Adrenal gland (tissue), 9 donors: ENCODE measurements at regions not wholly inside any gene's neighbourhood (a gene's known extent, or its start where the extent isn't known, plus 50 kb on each side); places are given as distances from the start of the nearest gene placed in this dataset.
"Not testable (repeated sequence)": the region's sequence is repeated elsewhere in the genome, so short reads cannot be mapped to it uniquely, and the experiment has no call there.

Experiments used
- DNase-seq, 7 donors: peaks; one replicate each; pipeline ENCODE4 v3.0.0-alpha.2; 2019 to 2020
- H3K27ac ChIP-seq, 5 donors: fragments of 200-600 bp; sonication (generic) in 4 of 5; 1 replicate in 3 of 5; 2 replicates in 2 of 5; pipeline versions ENCODE4 v1.5.1 to v1.8.0; 2016 to 2020; ENCODE audit warnings: mild to moderate bottlenecking in 1 of 5
- H3K27me3 ChIP-seq: fragments of 200-600 bp; 2 replicates; pipeline ENCODE4 v1.8.0; 2021
- H3K36me3 ChIP-seq, 2 donors: fragments of 200-600 bp; replicated peaks in 1 of 2; 1 replicate in 1 of 2; 2 replicates in 1 of 2; pipeline versions ENCODE4 v1.5.1 to v1.8.0; 2018 to 2022
- H3K4me1 ChIP-seq, 2 donors: fragments of 200-600 bp; replicated peaks in 1 of 2; 1 replicate in 1 of 2; 2 replicates in 1 of 2; pipeline versions ENCODE4 v1.5.1 to v1.8.0; 2018 to 2021
- H3K4me3 ChIP-seq, 4 donors: fragments of 200-600 bp; sonication (generic) in 3 of 4; one replicate each; pipeline ENCODE4 v1.5.1; 2016 to 2018
- H3K9me3 ChIP-seq, 3 donors: fragments of 200-600 bp; sonication (generic) in 1 of 3; replicated peaks in 1 of 3; 1 replicate in 2 of 3; 2 replicates in 1 of 3; pipeline versions ENCODE4 v1.5.1 to v1.8.0; 2016 to 2021
- POLR2A ChIP-seq, 2 donors: fragments of 450-650 bp; IDR thresholded peaks; one replicate each; pipeline ENCODE4 v1.6.1; 2017; ENCODE audit warnings: antibody characterized with exemption in 2 of 2, mild to moderate bottlenecking in 2 of 2, moderate library complexity in 1 of 2
- WGBS, 4 donors: extraction: QIAGEN DNeasy Blood & Tissue Kit in 2 of 4; methylation state at CpG; one replicate each; pipeline versions ENCODE4 v1.1.5 to v1.1.7; 2013 to 2017; 5-methylcytosine and 5-hydroxymethylcytosine counted together
- intact Hi-C, 2 donors: fragments of 100-400 bp; cut with DNase I; formaldehyde crosslinking; loops; one replicate each; pipeline versions ENCODE4 v1.14.1 to v1.15.0; 2022 to 2023
- TF ChIP-seq, protein P1 (sequence below), 6 experiments: fragments of 450-650 bp in 4 of 6; fragments of 200-600 bp in 2 of 6; sonication (generic) in 1 of 6; IDR thresholded peaks; 1 replicate in 5 of 6; 2 replicates in 1 of 6; pipeline versions ENCODE4 v1.5.1 to v1.8.0; 2016 to 2021; ENCODE audit warnings: antibody characterized with exemption in 6 of 6, mild to moderate bottlenecking in 2 of 6, moderate library complexity in 1 of 6
- donor health status: healthy with polysubstance abuse.
- donor health status: Bipolar disorder and iron deficiency.
- donor health status: DM: yes; HTN: yes; CAD: no.
- donor health status: DM: no; HTN: no; CAD: no.
- donor health status: DM: no; HTN: no; CAD: no.

GRCh38 chr4:144851948-144852347 is 206.0 kb downstream of the HHIP start:
- no peaks in the 10 kb centered on the region for H3K9me3 ChIP-seq
- no peaks in the 10 kb centered on the region for H3K36me3 ChIP-seq
- no peak overlapping the region for H3K27ac ChIP-seq
- no peak for DNase-seq
- no peak overlapping the region for H3K4me3 ChIP-seq
- WGBS, 4 donors = 83 to 86% (median 85%) methylated on average over 3 of the region's 3 CpGs
- no peaks in the 10 kb centered on the region for H3K4me1 ChIP-seq
- H3K27me3 ChIP-seq = no peaks in the 10 kb centered on the region
- TF ChIP-seq, protein P1, sequence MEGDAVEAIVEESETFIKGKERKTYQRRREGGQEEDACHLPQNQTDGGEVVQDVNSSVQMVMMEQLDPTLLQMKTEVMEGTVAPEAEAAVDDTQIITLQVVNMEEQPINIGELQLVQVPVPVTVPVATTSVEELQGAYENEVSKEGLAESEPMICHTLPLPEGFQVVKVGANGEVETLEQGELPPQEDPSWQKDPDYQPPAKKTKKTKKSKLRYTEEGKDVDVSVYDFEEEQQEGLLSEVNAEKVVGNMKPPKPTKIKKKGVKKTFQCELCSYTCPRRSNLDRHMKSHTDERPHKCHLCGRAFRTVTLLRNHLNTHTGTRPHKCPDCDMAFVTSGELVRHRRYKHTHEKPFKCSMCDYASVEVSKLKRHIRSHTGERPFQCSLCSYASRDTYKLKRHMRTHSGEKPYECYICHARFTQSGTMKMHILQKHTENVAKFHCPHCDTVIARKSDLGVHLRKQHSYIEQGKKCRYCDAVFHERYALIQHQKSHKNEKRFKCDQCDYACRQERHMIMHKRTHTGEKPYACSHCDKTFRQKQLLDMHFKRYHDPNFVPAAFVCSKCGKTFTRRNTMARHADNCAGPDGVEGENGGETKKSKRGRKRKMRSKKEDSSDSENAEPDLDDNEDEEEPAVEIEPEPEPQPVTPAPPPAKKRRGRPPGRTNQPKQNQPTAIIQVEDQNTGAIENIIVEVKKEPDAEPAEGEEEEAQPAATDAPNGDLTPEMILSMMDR (IDR thresholded peaks at IDR 0.05) = no peak
- TF ChIP-seq POLR2A (IDR thresholded peaks at IDR 0.05) = no peak
- intact Hi-C loops = no loop called here

DNA sequence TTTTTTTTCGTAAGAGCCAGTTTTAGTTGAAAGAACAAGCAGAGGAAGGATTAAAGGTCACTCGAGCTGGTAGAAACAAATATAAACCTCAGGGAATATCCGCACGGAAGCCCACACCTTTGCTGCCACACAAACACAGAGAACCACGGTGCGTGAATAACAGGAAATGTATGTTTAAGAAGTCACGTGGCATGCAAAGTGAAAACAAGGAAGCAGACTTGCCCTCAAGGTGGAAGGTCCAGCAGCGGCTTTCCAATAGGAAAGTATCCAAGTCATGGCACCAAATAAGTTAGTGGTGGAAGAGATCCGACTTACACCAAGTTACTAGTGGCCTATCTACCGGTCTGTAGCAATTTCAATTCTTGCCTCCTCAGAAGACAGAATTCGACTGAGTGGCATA is 215.5 kb downstream of the HHIP start:
- H3K4me3 ChIP-seq = no peak overlapping the region
- no peaks in the 10 kb centered on the region for H3K27me3 ChIP-seq
- no peak overlapping the region for H3K27ac ChIP-seq
- DNase-seq = no peak
- H3K4me1 ChIP-seq = no peaks in the 10 kb centered on the region
- intact Hi-C loops = no loop called here
- no peak for TF ChIP-seq POLR2A (IDR thresholded peaks at IDR 0.05)
- TF ChIP-seq, protein P1 (IDR thresholded peaks at IDR 0.05) = no peak
- WGBS, 4 donors = 73 to 89% (median 80%) methylated on average over 11 of the region's 11 CpGs
- H3K36me3 ChIP-seq = no peaks in the 10 kb centered on the region
- no peaks in the 10 kb centered on the region for H3K9me3 ChIP-seq

DNA sequence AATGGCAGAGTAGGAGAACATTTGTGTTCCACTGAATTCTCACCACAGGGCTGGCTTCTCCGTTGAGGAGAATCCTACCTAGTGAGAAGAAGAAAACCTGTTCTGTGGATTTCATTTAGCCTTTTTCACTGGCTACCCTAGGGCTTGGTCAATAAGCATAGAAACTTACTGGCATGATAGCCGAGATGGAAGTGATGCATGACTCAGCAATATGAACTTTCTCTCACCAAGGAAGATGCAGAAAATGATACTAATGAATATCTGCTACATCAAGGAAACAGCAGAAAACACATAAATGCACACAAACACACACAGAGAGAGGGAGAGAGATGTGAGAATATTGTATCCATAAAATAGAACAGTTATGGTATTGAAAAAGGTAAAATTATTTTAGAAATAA is 216.3 kb downstream of the HHIP start:
- Histone ChIP-seq H3K36me3 (no peaks in the 10 kb centered on the region), H3K27me3 (no peaks in the 10 kb centered on the region), H3K4me3 (no peak overlapping the region), H3K4me1 (no peaks in the 10 kb centered on the region), H3K9me3 (no peaks in the 10 kb centered on the region), H3K27ac (no peak overlapping the region)
- DNase-seq = no peak
- intact Hi-C loops = no loop called here
- WGBS, 4 donors = 73 to 85% (median 80%) methylated on average over 2 of the region's 2 CpGs
- TF ChIP-seq POLR2A (IDR thresholded peaks at IDR 0.05) = no peak
- TF ChIP-seq, protein P1 (IDR thresholded peaks at IDR 0.05) = no peak

- H3K27me3 ChIP-seq, intact Hi-C loops, H3K9me3 ChIP-seq, H3K27ac ChIP-seq, H3K4me3 ChIP-seq, H3K4me1 ChIP-seq, H3K36me3 ChIP-seq, DNase-seq: not testable (repeated sequence)
These were observed 218.9 kb downstream of the HHIP start for GRCh38 chr4:144864891-144865290.

GRCh38 chr4:144868309-144868708 is 222.4 kb downstream of the HHIP start:
- 90 to 99% (median 93%) methylated on average over 2 of the region's 2 CpGs for WGBS, 4 donors
- Histone ChIP-seq H3K4me3 (no peak overlapping the region), H3K36me3 (no peaks in the 10 kb centered on the region), H3K4me1 (no peaks in the 10 kb centered on the region), H3K9me3 (no peaks in the 10 kb centered on the region), H3K27me3 (no peaks in the 10 kb centered on the region), H3K27ac (no peak overlapping the region)
- TF ChIP-seq, protein P1 (IDR thresholded peaks at IDR 0.05) = no peak
- TF ChIP-seq POLR2A (IDR thresholded peaks at IDR 0.05) = no peak
- intact Hi-C loops = no loop called here
- no peak for DNase-seq
